Prostate gland (tissue), 2 donors: ENCODE measurements at regions not wholly inside any gene's neighbourhood (a gene's known extent, or its start where the extent isn't known, plus 50 kb on each side); places are given as distances from the start of the nearest gene placed in this dataset.
A peak's percentile ranks its signal among the peaks of the same experiment; 100 is the strongest.

ENCODE experiments used
- POLR2A ChIP-seq: fragments of 450-650 bp; IDR thresholded peaks from one replicate; pipeline ENCODE4 v1.6.1; 2016; ENCODE audit warnings: antibody characterized with exemption, mild to moderate bottlenecking
- POLR2AphosphoS5 ChIP-seq: sonication (generic); formaldehyde crosslinking; IDR thresholded peaks from one replicate; pipeline ENCODE4 v1.6.1; 2017; ENCODE audit warnings: antibody characterized with exemption
- TF ChIP-seq, protein P1 (sequence below), 4 experiments: fragments of 200-600 bp in 2 of 4; fragments of 450-650 bp in 2 of 4; sonication (generic) in 2 of 4; IDR thresholded peaks; 1 replicate in 3 of 4; 2 replicates in 1 of 4; pipeline ENCODE4 v1.5.1; 2016 to 2019; ENCODE audit warnings: antibody characterized with exemption in 4 of 4, mild to moderate bottlenecking in 2 of 4, moderate library complexity in 2 of 4

DNA sequence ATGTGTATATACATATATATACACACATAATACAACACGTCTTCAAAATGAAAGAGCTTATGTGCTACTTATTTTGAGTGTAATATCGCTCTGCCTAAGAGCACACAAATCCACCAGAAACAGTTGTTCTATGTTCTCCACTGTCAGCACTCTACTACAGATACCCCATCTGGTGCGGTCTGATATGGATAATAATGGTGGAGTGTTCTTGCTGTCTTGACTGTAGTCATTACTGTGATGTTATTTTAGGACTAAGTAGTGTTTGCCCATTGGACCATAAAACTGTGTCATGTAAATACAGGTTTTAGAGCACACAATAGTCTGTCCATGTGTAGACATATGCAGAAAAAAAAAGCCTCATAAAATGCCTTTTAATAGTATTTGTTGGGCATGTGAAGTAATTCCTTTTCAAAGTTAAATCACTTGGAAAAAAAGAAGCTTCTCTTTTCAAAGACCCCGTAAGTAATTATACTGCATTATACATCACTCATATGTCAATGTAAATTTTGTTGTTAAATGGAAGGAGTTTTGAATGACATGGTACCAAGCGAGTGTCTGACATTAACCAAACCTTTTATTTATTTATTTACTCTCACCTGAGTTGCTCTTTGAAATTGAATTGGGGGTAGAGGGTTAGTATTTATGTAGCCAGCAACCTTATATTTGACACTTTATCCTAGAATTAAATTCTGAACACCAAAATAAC is 1249.2 kb upstream of the ZEB2 start:
- TF ChIP-seq, protein P1, sequence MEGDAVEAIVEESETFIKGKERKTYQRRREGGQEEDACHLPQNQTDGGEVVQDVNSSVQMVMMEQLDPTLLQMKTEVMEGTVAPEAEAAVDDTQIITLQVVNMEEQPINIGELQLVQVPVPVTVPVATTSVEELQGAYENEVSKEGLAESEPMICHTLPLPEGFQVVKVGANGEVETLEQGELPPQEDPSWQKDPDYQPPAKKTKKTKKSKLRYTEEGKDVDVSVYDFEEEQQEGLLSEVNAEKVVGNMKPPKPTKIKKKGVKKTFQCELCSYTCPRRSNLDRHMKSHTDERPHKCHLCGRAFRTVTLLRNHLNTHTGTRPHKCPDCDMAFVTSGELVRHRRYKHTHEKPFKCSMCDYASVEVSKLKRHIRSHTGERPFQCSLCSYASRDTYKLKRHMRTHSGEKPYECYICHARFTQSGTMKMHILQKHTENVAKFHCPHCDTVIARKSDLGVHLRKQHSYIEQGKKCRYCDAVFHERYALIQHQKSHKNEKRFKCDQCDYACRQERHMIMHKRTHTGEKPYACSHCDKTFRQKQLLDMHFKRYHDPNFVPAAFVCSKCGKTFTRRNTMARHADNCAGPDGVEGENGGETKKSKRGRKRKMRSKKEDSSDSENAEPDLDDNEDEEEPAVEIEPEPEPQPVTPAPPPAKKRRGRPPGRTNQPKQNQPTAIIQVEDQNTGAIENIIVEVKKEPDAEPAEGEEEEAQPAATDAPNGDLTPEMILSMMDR (IDR thresholded peaks at IDR 0.05), result no peak
- peak; percentile 68 for TF ChIP-seq POLR2AphosphoS5
- no peak for TF ChIP-seq POLR2A
